ENCODE measurements at regions not wholly inside any gene's neighbourhood (a gene's known extent, or its start where the extent isn't known, plus 50 kb on each side); places are given as distances from the start of the nearest gene placed in this dataset.
"Not testable (repeated sequence)": the region's sequence is repeated elsewhere in the genome, so short reads cannot be mapped to it uniquely, and the experiment has no call there.

DNA sequence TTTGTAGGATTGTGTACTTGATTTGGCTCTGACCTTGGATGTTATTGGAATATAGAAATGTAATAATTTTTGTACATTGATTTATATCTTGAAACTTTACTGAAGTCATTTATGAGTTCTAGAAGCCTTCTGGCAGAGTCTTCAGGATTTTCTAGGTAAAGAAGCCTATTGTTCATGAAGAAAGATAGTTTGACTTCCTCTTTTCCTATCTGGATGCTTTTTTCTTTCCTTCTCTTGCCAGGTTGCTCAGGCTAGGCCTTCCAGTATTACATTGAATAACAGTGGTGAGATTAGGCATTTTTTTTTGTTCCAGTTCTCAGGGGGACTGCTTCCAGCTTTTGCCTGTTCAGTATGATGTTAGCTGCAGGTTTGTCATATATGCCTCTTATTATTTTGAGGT lies 191.1 kb downstream of the NAA11 start:
- Histone ChIP-seq H3K27me3 (replicated peaks in 1 of 7) (no peaks in the 10 kb centered on the region), H3K9me3 (peaks cover 0 to 6% (median 2%) of the 10 kb centered on the region in 8 donors), H3K36me3 (no peaks in the 10 kb centered on the region), H3K27ac (no peak overlapping the region), H3K4me1 (no peaks in the 10 kb centered on the region), H3K4me3 (no peak overlapping the region)
- TF ChIP-seq POLR2A (IDR thresholded peaks at IDR 0.05) (no peak), POLR2AphosphoS5 (IDR thresholded peaks at IDR 0.05) (no peak)
- TF ChIP-seq, protein P1, sequence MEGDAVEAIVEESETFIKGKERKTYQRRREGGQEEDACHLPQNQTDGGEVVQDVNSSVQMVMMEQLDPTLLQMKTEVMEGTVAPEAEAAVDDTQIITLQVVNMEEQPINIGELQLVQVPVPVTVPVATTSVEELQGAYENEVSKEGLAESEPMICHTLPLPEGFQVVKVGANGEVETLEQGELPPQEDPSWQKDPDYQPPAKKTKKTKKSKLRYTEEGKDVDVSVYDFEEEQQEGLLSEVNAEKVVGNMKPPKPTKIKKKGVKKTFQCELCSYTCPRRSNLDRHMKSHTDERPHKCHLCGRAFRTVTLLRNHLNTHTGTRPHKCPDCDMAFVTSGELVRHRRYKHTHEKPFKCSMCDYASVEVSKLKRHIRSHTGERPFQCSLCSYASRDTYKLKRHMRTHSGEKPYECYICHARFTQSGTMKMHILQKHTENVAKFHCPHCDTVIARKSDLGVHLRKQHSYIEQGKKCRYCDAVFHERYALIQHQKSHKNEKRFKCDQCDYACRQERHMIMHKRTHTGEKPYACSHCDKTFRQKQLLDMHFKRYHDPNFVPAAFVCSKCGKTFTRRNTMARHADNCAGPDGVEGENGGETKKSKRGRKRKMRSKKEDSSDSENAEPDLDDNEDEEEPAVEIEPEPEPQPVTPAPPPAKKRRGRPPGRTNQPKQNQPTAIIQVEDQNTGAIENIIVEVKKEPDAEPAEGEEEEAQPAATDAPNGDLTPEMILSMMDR (IDR thresholded peaks at IDR 0.05 in 8 of 11, conservative IDR thresholded peaks at IDR 0.05 in 3 of 11) = no peak
- intact Hi-C loops (cut with DNase I; ENCODE audit: low total_unique reads) = no loop called here
- no peak for DNase-seq

DNA sequence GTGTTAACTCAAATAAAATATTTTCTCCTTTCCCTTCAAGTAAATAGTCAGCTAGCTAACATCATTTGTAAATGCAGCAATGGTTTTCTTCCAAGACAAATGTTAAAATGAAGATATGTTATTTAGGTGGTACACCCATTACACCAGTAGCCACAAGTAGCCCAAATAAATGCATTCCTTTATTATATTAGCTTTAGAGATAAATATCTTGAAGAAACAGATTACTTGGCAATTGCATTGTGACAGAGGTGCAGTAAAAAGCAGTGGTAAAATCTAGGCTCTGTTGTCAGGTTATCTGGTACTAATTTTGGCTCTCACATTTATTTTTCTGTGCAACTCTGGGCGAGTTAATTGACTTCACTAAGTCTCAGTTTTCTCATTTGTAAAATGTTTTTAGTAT lies 193.0 kb downstream of the NAA11 start:
- 69 to 88% (median 81%) methylated on average over 1 of the region's 1 CpG for WGBS, 5 donors
- no peaks in the 10 kb centered on the region for H3K36me3 ChIP-seq
- no peak overlapping the region for H3K27ac ChIP-seq
- TF ChIP-seq POLR2A (IDR thresholded peaks at IDR 0.05) (no peak), POLR2AphosphoS5 (IDR thresholded peaks at IDR 0.05) (no peak)
- TF ChIP-seq, protein P1 (IDR thresholded peaks at IDR 0.05 in 8 of 11, conservative IDR thresholded peaks at IDR 0.05 in 3 of 11) = no peak
- no peak overlapping the region for H3K4me3 ChIP-seq
- H3K4me1 ChIP-seq = no peaks in the 10 kb centered on the region
- DNase-seq = no peak
- intact Hi-C loops (cut with DNase I; ENCODE audit: low total_unique reads) = no loop called here
- peaks cover 0 to 19% (median 4%) of the 10 kb centered on the region in 8 donors for H3K9me3 ChIP-seq
- H3K27me3 ChIP-seq (replicated peaks in 1 of 7) = no peaks in the 10 kb centered on the region

DNA sequence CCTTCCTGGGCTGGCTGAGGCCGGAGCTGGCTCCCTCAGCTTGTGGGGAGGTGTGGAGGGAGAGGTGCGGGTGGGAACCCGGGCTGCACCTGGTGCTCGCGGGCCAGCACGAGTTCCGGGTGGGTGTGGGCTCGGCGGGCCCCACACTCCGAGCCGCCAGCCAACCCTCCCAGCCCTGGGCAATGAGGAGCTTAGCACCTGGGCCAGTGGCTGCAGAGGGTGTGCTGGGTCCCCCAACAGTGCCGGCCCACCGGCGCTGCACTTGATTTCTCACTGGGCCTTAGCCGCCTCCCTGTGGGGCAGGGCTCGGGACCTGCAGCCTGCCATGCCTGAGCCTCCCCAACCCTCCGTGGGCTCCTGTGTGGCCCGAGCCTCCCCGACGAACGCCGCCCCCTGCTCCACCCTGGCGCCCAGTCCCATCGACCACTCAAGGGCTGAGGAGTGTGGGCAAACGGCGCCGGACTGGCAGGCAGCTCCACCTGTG lies 182.7 kb upstream of the PAQR3 start:
- H3K36me3 ChIP-seq = no peaks in the 10 kb centered on the region
- peak; percentile 65 for DNase-seq
- intact Hi-C loops (cut with DNase I; ENCODE audit: low total_unique reads) = no loop called here
- WGBS, 5 donors = 95 to 98% (median 96%) methylated on average over 22 to 27 of the region's 27 CpGs
- H3K4me1 ChIP-seq = no peaks in the 10 kb centered on the region
- no peak overlapping the region for H3K4me3 ChIP-seq
- no peak overlapping the region for H3K27ac ChIP-seq
- H3K27me3 ChIP-seq (replicated peaks in 1 of 7) = no peaks in the 10 kb centered on the region
- TF ChIP-seq POLR2AphosphoS5 (IDR thresholded peaks at IDR 0.05) = no peak
- peaks cover 9 to 89% (median 80%) of the 10 kb centered on the region in 8 donors for H3K9me3 ChIP-seq

DNA sequence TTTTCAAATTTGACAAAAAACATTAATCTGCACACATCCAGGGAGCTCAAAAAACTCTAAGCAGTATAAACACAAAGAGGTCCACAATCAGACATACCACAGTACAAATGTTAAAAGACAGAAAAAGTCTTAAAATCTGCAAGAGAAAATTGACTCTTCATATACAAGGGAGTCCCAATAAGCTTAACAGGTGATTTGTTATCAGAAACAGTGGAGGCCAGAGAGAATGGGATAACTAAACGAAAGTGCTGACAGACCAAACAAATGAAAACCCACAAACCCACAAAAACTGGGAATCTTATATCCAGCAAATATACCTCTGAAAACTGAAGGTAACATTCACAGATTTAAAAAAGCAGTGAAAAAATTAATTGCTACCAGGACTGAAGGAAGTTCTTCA lies 182.0 kb upstream of the PAQR3 start:
- Histone ChIP-seq H3K36me3 (no peaks in the 10 kb centered on the region), H3K27me3 (replicated peaks in 1 of 7) (no peaks in the 10 kb centered on the region), H3K4me1 (no peaks in the 10 kb centered on the region), H3K27ac (no peak overlapping the region), H3K4me3 (no peak overlapping the region), H3K9me3 (peaks cover 9 to 96% (median 86%) of the 10 kb centered on the region in 8 donors)
- intact Hi-C loops (cut with DNase I; ENCODE audit: low total_unique reads) = no loop called here
- no peak for TF ChIP-seq POLR2AphosphoS5 (IDR thresholded peaks at IDR 0.05)
- TF ChIP-seq, protein P1 (IDR thresholded peaks at IDR 0.05 in 8 of 11, conservative IDR thresholded peaks at IDR 0.05 in 3 of 11) = no peak
- TF ChIP-seq POLR2A (IDR thresholded peaks at IDR 0.05) = no peak
- no peak for DNase-seq
- WGBS, 5 donors = 74 to 94% (median 84%) methylated on average over 1 of the region's 1 CpG

DNA sequence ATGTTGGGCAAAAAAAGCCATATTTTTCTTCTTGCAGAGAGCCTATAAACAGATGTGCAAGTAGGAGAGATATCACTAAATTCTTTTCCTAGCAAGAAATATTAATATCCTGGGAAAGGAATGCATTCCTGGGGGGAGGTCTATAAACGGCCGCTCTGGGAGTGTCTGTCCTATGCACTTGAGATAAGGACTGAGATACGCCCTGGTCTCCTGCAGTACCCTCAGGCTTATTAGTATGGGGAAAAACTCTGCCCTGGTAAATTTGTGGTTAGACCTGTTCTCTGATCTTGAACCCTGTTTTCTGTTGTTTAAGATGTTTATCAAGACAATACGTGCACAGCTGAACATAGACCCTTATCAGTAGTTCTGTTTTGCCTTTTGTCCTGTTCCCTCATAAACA lies 177.8 kb upstream of the PAQR3 start:
- intact Hi-C loops (cut with DNase I; ENCODE audit: low total_unique reads); H3K4me1 ChIP-seq; H3K36me3 ChIP-seq; H3K27ac ChIP-seq; H3K27me3 ChIP-seq (replicated peaks in 1 of 7); DNase-seq; H3K4me3 ChIP-seq: not testable (repeated sequence)
- peaks cover 6 to 67% (median 59%) of the 10 kb centered on the region in 8 donors for H3K9me3 ChIP-seq
- 84 to 92% (median 89%) methylated on average over 4 of the region's 4 CpGs for WGBS, 5 donors
